ENCODE measurements at regions not wholly inside any gene's neighbourhood (a gene's known extent, or its start where the extent isn't known, plus 50 kb on each side); places are given as distances from the start of the nearest gene placed in this dataset.
"Not testable (repeated sequence)": the region's sequence is repeated elsewhere in the genome, so short reads cannot be mapped to it uniquely, and the experiment has no call there.

DNA sequence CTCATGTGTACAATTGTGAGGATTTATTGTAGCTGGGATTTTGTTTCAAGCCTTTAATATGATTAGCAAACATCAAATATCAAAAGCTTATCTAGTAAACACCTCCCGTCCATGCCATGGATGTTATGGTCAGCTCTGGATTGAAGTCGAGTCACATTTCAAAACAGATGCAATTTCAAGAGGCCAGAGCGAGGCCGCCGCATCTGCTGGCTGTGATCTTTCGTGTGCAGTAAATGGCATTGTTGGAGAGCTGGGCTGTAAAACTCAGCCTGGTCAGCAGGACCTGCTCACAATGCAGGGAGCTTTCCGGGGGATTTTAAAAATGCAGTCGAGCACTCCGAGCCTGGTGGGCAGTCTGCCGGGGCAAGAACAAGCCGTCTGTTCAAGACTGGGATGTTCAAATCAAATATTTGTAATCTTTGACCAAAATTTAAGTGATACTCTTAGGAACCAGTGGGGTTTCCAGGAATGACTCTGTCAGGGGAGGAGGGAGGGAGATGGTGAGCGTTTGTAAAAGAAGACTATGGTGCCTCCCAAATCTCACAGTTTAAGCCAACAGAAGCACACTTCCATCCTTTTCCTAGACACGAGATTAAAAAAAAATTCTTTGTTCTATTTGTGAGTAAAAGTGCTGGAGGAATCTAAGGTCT, 97.6 kb downstream of the MYCN start:
- DNase-seq: no peak

DNA sequence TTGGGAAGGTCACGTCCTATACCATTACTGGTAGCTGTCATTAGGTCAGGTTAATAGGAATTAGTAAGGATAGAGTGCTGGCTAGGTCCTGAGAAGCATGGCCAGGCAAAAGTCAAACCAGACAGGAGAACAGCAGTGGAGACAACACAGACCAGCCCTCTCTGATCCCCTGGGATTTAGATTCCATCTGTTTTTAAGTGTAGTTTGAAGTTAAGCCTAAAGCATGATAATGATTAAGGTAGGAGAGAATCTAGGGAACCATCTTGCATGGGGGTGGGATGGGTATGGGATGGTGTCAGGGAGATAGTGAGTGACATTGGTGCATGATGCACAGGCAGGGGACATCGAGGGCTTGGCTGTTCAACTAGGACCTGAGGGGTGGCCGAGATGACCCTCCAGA, 96.6 kb downstream of the MYCN start:
- no peak for DNase-seq

GRCh38 chr2:16035747-16036745, 95.7 kb downstream of the MYCN start:
- no peak for DNase-seq

DNA sequence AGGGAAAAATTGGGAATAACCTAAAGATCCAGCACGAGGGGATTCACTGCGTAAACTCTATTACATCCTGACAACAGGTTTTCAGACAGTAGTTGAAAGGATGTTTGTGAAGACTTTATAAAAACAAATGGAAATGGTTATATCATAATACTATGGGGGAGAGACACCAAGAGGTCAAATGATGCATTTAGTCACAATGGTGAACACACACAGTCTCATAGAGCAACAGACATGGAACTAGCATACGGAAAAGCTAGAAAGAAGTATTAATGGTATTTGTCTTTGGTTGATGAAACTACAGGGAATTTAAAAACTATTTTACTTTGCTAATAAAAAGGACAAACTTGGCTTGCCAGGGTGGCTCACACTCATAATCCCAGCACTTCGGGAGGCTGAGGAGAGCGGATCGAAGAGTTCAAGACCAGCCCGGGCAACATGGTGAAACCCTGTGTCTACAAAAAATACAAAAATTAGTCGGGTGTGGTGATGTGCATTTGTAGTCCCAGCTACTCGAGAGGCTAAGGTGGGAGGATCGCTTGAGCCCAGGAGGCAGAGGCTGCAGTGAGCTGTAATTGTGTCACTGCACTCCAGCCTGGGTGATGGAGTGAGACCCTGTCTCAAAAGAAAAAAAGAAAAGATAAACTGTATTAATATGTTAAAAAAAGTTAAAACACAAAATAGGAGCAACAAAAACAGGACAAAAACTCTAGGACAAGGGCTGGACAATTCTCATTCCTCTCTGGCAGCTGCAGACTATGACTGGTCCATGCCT, 94.8 kb downstream of the MYCN start:
- DNase-seq: no peak

GRCh38 chr2:16034151-16034974, 94.0 kb downstream of the MYCN start:
- no peak for DNase-seq

DNA sequence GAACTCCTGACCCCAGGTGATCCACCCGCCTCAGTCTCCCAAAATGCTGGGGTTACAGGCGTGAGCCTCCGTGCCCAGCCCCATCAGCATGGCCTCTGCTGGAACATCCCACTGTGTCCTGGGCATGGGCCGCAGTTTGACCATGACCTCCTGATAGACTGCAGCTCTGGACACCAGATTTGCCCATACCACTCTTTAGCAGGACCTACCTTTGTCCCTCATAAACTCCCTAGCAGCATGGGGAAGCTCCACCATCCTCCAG, 92.6 kb downstream of the MYCN start:
- no peak for DNase-seq

GRCh38 chr2:16032282-16033031, 92.1 kb downstream of the MYCN start:
- no peak for DNase-seq

GRCh38 chr2:16031848-16032159, 91.5 kb downstream of the MYCN start:
- DNase-seq: no peak

GRCh38 chr2:16031058-16031847, 90.9 kb downstream of the MYCN start:
- DNase-seq: no peak

DNA sequence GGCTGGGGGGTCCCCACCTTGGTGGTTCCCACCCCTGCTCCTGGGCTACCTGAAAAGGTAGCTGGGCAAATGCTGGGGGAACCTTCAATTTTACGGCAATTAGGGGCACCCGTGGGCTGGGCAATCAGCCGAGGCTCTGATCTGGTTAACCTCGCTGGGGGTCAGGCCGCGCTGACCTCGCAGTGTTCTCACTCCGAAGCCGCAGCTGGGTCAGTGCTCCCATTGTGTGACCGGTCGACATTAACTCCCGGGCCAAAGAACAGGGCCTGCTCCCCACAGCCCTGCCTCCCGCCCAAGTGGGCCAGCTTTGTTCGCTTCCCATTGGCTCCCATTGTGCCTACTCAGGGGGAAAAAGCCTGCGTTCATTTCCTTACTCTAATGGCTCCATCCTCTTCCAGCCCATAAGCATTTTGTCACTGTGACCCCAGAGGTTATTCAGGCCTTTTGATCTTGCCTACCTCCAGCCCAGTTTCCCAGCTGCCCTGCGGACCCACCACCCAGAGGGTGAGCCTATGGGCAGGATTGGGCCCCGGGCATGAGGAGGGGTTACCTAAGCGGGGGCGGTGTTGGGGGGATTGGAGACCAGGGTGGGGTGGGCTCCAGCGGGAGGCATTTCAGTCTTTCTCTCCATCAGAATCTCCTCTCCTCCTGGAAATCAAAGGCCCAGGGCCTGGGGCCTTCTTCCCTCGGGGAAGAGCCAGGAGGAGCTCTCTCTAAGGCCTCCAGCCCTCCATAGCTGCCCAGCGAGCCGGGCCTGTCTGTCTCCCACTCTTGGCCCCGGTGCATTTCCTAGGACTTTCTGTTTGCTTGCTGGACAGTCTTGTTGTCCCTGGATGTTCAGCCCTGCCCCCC, 90.1 kb downstream of the MYCN start:
- no peak for DNase-seq

GRCh38 chr2:16028644-16029043, 88.3 kb downstream of the MYCN start:
- no peak for DNase-seq

GRCh38 chr2:16026816-16027501, 86.6 kb downstream of the MYCN start:
- no peak for DNase-seq

DNA sequence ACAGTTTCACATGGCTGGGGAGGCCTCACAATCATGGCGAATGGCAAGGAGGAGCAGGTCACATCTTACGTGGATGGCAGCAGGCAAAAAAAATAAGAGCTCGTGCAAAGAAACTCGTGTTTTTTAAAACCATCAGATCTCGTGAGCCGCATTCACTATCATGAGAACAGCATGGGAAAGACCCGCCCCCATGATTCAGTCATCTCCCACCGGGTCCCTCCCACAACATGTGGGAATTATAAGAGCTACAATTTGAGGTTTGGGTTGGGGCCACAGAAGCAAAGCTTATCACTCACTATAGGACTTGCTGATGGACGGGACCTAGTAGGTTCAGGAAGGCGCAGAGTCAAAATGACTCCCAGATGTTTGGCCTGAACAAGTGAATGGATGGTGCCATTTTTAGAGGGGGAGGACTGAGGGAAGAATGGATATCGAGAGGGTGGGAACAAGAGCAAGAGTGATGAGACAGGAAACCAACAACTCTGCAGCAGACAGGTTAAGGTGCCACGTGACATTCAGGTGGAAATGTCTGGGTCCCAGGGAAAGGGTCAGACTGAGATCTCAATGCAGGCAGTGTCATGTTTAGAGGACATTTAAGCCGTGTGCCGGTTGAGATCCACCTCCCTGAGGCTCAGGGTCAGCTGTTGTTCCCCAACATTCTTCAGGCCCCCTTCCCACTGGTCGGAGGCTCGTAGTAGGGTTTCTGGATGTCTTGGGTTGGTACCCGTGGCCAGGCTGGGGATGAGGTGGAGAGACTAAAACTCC, 85.7 kb downstream of the MYCN start:
- DNase-seq: no peak

DNA sequence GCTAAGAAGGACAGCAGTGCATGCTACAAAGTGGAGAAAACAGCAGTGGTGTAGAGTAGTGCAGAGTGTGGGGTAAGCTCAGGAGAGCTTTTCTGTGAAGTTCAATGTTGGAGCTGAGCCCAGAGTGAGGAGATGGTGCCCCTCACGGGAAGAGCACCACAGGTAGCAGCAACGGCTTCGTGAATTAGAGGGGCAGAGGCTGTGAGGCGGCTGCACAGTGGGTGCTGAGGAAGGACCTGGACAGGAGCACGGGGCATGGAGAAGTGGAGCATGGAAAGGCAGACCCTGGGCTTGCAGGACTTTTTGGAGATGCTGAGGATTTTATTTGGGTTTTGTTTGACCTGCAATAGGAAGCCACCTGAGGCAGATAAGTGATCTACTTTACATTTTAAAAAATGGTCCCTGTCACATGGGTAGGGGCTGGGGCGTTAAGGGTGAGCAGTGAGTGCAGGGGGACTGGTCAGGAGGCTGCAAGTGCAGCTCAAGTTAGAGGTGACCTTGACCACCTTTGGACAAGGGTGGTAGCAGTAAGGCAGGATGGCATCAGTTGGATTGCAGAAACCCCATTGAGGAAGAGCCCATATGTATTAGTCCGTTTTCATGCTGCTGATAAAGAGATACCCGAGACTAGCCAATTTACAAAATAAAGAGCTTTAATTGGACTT, 85.0 kb downstream of the MYCN start:
- DNase-seq: no peak

GRCh38 chr2:16024628-16025027, 84.3 kb downstream of the MYCN start:
- not testable (repeated sequence) for DNase-seq

DNA sequence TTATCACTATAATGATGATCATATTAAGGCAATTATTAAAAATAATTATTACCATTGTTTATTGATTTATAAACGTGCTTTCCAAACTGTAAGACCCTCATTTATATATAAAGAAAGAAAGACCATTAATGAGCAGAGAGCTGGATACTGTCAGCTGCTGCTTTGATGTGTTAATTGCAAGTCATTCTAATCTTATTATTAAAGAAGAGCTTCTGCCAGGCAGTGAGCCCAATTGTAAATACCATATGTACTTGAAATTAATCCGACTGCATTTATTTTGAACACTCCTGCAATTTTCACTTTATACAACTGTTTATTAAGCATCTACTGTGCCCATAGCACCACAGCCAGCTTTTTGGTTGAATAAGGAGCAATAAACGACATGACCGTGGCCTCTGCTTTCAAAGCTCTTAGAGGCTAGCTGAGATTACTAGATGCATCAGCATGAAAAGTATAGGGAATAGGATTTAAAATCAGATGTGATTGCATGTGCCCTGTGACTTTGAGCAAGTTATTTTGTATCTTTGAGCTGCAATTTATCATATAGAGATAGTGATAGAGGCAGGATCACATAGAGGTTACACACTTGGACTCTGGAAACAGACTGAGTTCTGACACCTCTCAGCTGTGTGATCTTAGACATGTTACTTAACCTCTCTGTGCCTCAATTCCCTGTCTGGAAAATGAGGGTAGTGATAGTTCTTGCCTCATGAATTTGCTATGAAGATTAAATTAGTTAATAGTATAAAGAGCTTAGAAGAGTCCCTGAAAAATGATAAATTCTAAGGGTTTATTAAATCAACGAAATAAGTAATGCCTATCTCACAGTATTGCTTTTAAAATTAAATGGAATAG, 83.4 kb downstream of the MYCN start:
- no peak for DNase-seq

DNA sequence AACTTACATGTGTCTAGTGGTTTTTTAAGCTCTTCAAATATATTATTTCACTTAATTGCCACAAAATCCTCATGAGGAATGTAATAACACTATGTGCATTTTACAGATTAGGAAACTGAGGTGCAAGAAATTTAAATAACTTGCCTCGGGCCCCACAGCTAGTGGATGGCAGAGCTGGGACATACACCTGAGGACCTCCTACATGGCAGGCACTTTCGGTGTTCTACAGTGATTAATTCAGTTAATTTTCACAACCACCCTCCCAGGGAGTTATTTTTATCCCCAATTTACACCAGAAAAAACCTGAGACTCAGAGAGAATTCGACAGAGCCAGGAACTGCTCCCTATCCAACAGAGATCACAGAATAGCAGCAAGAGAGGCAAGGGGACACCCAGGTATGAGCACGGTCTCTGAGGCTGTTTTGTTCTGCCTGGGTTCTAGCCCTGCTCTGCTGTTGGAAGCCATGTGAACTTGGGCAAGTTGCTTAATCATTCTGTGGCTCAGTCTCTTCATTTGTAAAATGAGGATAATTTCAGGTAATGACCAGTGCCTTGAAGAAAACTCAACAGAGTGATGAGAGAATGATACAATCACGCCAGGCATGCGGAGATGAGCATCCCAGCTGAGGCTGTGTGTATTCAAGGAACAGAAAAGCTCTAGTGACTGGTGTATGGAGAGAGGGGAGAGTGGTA, 82.3 kb downstream of the MYCN start:
- DNase-seq: no peak

All from NK-92 treated with Interleukin-12 subunit alpha and Interleukin-12 subunit beta, amount 100 ng/mL, for 24 hours (cell line).